ENCODE measurements at regions not wholly inside any gene's neighbourhood (a gene's known extent, or its start where the extent isn't known, plus 50 kb on each side); places are given as distances from the start of the nearest gene placed in this dataset.

- ChIA-PET POLR2A (no interaction called here), RAD21 (ENCODE audit: unreplicated experiment) (no interaction called here), CTCF (interaction anchor here (0.9 to 1.4 kb wide), 3 partner anchors 9 to 137 kb away, joined by 3 to 4 read pairs (median 3); no protein-coding TSS in a partner anchor), SMC1A (ENCODE audit: uncharacterized antibody, unreplicated experiment) (interaction anchor here (0.6 to 1.1 kb wide), 2 partner anchors 10 to 153 kb away, joined by 3 read pairs; no protein-coding TSS in a partner anchor)
- H3K36me3 ChIP-seq (ENCODE audit: control insufficient read depth in 2 of 2, insufficient read depth in 2 of 2, low read length in 1 of 2): no peaks in the 10 kb centered on the region
- no peaks in the 10 kb centered on the region; a peak in 1 of 4 replicates for H3K27me3 ChIP-seq (replicated peaks in 1 of 2; ENCODE audit: control insufficient read depth in 2 of 2, insufficient read depth in 2 of 2, low read length in 1 of 2)
- in situ Hi-C loops (cut with MboI): no loop called here
- H3K79me2 ChIP-seq (ENCODE audit: control insufficient read depth, insufficient read depth, low read length): no peaks in the 10 kb centered on the region
- H4K20me1 ChIP-seq (ENCODE audit: control insufficient read depth, insufficient read depth): no peaks in the 10 kb centered on the region
- no peaks in the 10 kb centered on the region for H3K9me3 ChIP-seq (replicated peaks; ENCODE audit: control insufficient read depth, insufficient read depth, low read length)
- no peak overlapping the region for H3K27ac ChIP-seq (ENCODE audit: control insufficient read depth, insufficient read depth)
- intact Hi-C loops (cut with micrococcal nuclease; ENCODE audit: unreplicated experiment): no loop called here
- no peak overlapping the region for H2AFZ ChIP-seq (ENCODE audit: control insufficient read depth, low read depth, low read length)
- no TSS peak for BruUV-seq (replicated peaks)
- H3K9ac ChIP-seq (ENCODE audit: control insufficient read depth, insufficient read depth, low read length): no peak overlapping the region
- no peaks in the 10 kb centered on the region for H3K4me1 ChIP-seq (ENCODE audit: control insufficient read depth, insufficient read depth, low read length)
- no peak overlapping the region for H3K4me3 ChIP-seq
- no peak for FAIRE-seq
- H3K4me2 ChIP-seq (ENCODE audit: control insufficient read depth, insufficient read depth): no peak overlapping the region
- TF ChIP-seq TAF1 (IDR thresholded peaks at IDR 0.05; ENCODE audit: borderline replicate concordance, low read depth, low read length) (no peak), POLR2AphosphoS5 (IDR thresholded peaks at IDR 0.05; ENCODE audit: low read length) (no peak)
- 50% methylated on average over 4 of the region's 4 CpGs for WGBS (ENCODE audit: insufficient coverage, insufficient replicate concordance, low lambda C conversion rate, missing lambda C conversion rate)
- DNase-seq (ENCODE audit: low read depth, low spot score): no peak
- ATAC-seq: no peak
Measured at GRCh38 chr5:93107805-93108520, 473.1 kb downstream of the NR2F1-AS1 start.

- H3K27ac ChIP-seq (ENCODE audit: control insufficient read depth, insufficient read depth): no peak overlapping the region
- no peak overlapping the region for H3K9ac ChIP-seq (ENCODE audit: control insufficient read depth, insufficient read depth, low read length)
- WGBS (ENCODE audit: insufficient coverage, insufficient replicate concordance, low lambda C conversion rate, missing lambda C conversion rate): 0% methylated on average over 1 of the region's 1 CpG
- H3K4me2 ChIP-seq (ENCODE audit: control insufficient read depth, insufficient read depth): no peak overlapping the region
- H3K79me2 ChIP-seq (ENCODE audit: control insufficient read depth, insufficient read depth, low read length): no peaks in the 10 kb centered on the region
- in situ Hi-C loops (cut with MboI): no loop called here
- BruUV-seq (replicated peaks): no TSS peak
- H3K9me3 ChIP-seq (replicated peaks; ENCODE audit: control insufficient read depth, insufficient read depth, low read length): no peaks in the 10 kb centered on the region
- SMC1A ChIA-PET (ENCODE audit: uncharacterized antibody, unreplicated experiment): interaction anchor here (0.6 to 0.9 kb wide), 2 partner anchors 63 to 152 kb away, joined by 3 read pairs; no protein-coding TSS in a partner anchor
- no peak overlapping the region for H2AFZ ChIP-seq (ENCODE audit: control insufficient read depth, low read depth, low read length)
- H3K27me3 ChIP-seq (replicated peaks in 1 of 2; ENCODE audit: control insufficient read depth in 2 of 2, insufficient read depth in 2 of 2, low read length in 1 of 2): no peaks in the 10 kb centered on the region
- H4K20me1 ChIP-seq (ENCODE audit: control insufficient read depth, insufficient read depth): no peaks in the 10 kb centered on the region
- CTCF ChIA-PET: interaction anchor here (0.5 to 1.4 kb wide), 3 partner anchors 9 to 774 kb away, joined by 3 to 4 read pairs (median 4); no protein-coding TSS in a partner anchor
- DNase-seq (ENCODE audit: low read depth, low spot score) (no peak), FAIRE-seq (no peak), ATAC-seq (no peak)
- no peaks in the 10 kb centered on the region for H3K4me1 ChIP-seq (ENCODE audit: control insufficient read depth, insufficient read depth, low read length)
- no peak overlapping the region for H3K4me3 ChIP-seq
- POLR2A ChIA-PET: no interaction called here
- RAD21 ChIA-PET (ENCODE audit: unreplicated experiment): no interaction called here
- intact Hi-C loops (cut with micrococcal nuclease; ENCODE audit: unreplicated experiment): no loop called here
- no peaks in the 10 kb centered on the region for H3K36me3 ChIP-seq (ENCODE audit: control insufficient read depth in 2 of 2, insufficient read depth in 2 of 2, low read length in 1 of 2)
- TF ChIP-seq USF1 (IDR thresholded peaks at IDR 0.05; ENCODE audit: borderline replicate concordance, extremely low read length, insufficient read depth, low read depth, low read length) (no peak), SKIL (IDR thresholded peaks at IDR 0.05; ENCODE audit: low read depth, poor library complexity, severe bottlenecking) (no peak), E2F4 (IDR thresholded peaks at IDR 0.05; ENCODE audit: low read depth, low read length) (no peak), BCL3 (IDR thresholded peaks at IDR 0.05; ENCODE audit: borderline replicate concordance, insufficient read depth, low read depth, low read length, poor library complexity, severe bottlenecking) (no peak), RFX5 (IDR thresholded peaks at IDR 0.05; ENCODE audit: low read depth, low read length) (no peak), SP1 (IDR thresholded peaks at IDR 0.05; ENCODE audit: low read depth, low read length) (no peak), ESRRA (IDR thresholded peaks at IDR 0.05; ENCODE audit: low read length) (no peak), EZH2 (IDR thresholded peaks at IDR 0.05; ENCODE audit: borderline replicate concordance, control insufficient read depth, low read depth, low read length) (no peak)
Measured at GRCh38 chr5:93107141-93107540, 473.9 kb downstream of the NR2F1-AS1 start.

All from GM12878 (cell line).